ENCODE measurements at regions not wholly inside any gene's neighbourhood (a gene's known extent, or its start where the extent isn't known, plus 50 kb on each side); places are given as distances from the start of the nearest gene placed in this dataset.
A peak's percentile ranks its signal among the peaks of the same experiment; 100 is the strongest.
"Not testable (repeated sequence)": the region's sequence is repeated elsewhere in the genome, so short reads cannot be mapped to it uniquely, and the experiment has no call there.

- DNase-seq, result no peak
These were observed 144.6 kb downstream of the TFAP2C start for GRCh38 chr20:56773749-56774148.

DNA sequence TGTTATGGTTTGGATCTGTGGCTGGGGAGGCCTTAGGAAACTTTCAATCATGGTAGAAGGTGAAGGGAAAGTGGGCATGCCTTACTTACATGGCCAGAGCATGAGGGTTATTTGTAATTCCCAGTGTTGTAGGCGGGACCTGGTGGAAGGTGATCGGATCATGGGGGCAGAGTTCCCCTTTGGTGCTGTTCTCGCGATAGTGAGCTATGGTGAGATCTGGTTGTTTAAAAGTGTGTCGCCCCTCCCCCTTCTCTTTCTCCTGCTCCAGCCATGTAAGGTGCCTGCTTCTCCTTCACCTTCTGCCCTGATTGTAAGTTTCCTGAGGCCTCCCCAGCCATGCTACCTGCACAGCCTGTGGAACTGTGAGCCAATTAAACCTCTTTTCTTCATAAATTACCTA lies 145.8 kb downstream of the TFAP2C start:
- no peak for DNase-seq

DNA sequence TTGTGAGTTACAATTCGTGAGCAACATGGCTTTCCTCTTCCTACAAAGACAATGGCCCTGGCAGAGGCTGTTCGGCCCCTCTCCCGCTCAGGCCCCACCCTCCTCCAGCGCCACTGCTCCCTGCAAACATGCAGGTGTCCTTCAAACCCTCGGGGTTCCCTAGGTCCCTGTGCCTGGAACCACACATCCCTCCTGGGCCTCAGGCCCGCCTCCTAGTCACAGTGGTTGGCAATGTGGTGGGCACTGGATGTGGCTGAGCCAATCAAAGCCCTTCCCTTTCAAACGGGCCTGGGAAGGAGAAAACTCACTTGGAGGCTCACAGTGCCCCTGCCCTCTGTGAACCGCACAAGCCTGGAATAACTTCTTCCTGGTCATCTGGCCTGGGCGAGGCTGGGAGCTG lies 147.2 kb downstream of the TFAP2C start:
- no peak for DNase-seq

GRCh38 chr20:56778765-56779195 lies 149.7 kb downstream of the TFAP2C start:
- no peak for DNase-seq

DNA sequence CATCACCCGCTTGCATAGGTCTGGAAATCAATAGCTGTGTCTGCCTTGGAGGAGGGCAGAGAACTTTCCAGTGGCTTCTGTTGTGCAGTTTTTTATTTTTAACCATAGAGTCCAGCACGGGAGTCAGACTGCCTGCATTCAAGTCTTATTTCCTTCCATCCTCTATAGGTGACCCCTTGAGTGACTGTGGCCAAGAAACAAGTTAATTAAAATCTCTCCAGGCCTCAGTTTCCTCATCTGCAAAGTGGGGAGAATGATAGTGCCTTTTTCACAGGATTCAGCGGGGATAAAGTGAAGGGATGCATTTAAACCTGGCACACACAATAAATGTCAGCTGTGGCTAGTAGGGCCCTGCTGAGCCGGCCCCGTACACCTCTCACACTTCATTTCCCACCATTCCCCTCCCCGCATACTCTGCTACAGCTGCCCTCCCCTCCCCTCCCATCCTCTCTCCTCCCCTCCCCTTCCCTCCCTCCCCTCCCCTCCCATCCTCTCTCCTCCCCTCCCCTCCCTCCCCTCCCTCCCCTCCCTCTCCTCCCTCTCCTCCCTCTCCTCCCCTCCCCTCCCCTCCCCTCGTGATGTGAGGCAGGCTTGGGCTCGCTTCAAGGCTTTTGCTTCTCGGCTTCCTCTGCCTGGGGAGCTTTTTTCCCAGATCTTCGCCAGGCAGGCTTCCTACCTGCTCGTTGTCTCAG lies 150.5 kb downstream of the TFAP2C start:
- DNase-seq, result no peak

DNA sequence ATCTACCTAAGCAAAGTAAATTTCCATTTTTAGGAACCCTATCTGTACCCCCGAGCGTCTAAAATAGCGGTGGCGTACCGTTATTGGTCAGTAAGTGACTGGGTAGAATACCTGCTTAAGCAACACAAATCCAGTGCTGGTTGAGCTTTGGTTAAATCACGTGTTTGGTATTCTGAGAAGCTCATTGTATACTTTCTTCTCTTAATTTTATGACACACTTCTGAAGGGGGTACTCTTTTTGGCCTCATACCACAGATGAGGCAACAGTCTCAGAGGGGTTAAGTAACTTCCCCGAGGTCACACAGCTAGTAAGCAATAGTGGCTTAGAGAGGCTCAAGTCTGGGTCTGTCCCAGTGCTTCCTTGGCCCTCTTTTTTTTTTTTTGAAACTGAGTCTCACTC lies 151.2 kb downstream of the TFAP2C start:
- no peak for DNase-seq

- no peak for DNase-seq
These were observed 152.1 kb downstream of the TFAP2C start for GRCh38 chr20:56781108-56781739.

DNA sequence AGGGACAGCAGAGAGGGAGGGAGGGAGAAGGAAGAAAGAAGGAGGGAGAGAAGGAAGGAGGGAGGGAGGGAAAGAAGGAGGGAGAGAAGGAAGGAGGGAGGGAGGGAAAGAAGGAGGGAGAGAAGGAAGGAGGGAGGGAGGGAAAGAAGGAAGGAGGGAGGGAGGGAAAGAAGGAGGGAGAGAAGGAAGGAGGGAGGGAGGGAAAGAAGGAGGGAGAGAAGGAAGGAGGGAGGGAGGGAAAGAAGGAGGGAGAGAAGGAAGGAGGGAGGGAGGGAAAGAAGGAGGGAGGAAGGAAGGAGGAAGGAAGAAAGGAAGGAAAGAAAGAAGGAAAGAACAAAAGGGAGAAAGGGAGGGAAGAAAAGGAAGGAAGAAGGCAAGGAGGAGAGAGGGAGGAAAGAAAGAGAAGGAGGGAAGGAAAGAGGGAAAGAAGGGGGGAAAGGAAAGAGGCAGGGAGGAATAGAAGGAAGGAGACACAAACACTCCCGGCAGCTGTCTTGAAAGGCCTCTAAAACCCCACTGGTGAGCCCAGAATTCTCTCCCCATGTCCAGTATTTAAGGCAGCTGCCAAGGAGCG lies 153.0 kb downstream of the TFAP2C start:
- not testable (repeated sequence) for DNase-seq

GRCh38 chr20:56782814-56783213 lies 153.7 kb downstream of the TFAP2C start:
- DNase-seq, result not testable (repeated sequence)

DNA sequence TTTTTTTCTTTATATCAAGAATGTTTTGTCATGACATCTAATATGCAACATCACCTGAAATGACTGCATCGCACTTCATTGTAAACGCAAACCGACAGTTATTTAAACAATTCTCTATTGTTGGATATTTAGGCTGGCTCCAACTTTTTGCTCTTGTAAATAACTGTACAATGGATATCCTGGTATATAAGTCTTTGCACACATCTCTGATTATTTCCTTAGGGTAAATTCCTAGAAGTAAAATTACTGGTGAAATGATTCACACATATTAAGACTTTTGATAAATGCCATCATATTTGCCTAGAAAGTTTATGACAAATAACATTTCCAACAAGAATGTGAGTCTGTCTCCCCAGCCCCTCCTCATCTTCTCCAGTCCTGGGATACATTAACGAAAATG lies 154.7 kb downstream of the TFAP2C start:
- DNase-seq, result no peak

DNA sequence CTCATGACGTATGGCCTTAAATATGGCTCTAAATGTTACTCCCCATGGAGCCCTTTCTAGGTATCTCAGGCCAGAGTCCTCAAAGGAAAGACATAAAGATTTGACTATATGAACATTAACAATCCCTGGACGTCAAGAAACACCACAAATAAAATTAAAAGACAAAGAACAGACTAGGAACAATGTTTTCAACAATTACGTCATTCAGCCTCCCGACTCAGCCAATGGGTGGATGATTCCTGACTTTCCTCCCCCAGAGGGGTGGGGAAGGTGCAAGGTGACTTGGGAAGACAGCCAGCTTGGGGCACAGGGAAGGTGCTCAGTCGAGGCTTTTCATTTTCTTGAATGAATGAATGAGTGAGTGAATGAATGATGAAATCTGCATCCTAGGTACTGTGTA lies 157.4 kb downstream of the TFAP2C start:
- no peak for DNase-seq

- no peak for DNase-seq
These were observed 159.1 kb downstream of the TFAP2C start for GRCh38 chr20:56788041-56788670.

- no peak for DNase-seq
These were observed 159.8 kb downstream of the TFAP2C start for GRCh38 chr20:56788671-56789610.

DNA sequence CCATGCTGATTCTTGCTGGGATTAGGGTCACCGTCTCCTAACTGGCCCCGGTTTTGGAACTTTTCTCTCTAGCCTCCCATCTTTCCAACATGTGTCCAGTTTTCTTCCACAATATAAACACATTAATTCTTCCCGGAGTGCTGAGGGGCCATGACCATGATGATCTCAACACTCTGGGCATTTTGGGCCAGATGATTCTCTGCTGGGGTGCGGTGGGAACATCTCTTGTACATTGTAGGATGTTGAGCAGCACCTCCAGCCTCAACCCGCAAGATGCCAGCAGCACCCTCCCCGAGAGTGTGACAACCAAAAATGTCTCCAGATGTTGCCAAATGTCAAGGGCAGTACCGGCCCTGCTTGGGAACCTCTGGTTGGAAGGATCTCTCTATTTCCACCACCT lies 164.8 kb downstream of the TFAP2C start:
- no peak for DNase-seq

GRCh38 chr20:56795492-56795891 lies 166.4 kb downstream of the TFAP2C start:
- no peak for DNase-seq

DNA sequence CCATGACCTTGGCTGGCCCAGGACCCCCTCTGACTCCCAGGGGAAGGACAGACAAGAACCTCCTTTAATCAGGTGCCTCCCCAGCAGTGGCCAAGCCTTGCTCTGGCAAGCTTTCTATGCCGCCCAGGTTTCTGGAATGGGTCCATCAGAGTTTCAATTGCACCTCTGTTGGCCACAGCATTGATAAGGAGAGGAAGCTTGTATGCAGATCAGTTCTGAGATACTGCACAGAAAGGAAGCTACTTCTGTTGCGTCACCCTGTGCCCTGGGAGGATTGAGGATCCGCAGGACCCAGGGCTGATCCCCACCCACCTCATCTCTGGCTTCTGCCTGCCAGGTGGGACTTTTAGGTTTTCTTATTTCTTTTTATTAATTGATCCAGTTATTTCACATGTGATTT lies 167.2 kb downstream of the TFAP2C start:
- DNase-seq, result peak; percentile 24

GRCh38 chr20:56797023-56797422 lies 167.9 kb downstream of the TFAP2C start:
- DNase-seq, result no peak

DNA sequence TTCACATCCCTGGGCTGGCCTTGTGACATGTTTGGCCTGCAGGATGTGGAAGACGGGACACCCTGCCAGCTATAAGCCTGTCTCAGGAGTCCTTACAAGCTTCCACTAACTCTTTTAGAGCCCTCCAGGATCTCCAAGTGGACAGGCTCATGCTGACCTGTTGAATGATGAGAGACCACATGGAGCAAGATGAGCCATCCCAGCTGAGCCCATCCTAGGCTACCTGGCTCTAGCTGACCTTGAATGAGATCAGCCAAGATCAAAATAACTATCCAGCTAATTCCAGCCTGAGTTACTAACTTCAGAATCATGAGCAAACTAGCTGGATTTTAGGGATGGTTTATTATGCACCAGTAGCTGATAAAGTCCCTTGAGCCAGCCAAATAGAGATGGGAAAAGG lies 169.5 kb downstream of the TFAP2C start:
- DNase-seq, result no peak

- DNase-seq, result no peak
These were observed 170.1 kb downstream of the TFAP2C start for GRCh38 chr20:56799187-56799586.

GRCh38 chr20:56800088-56800487 lies 171.0 kb downstream of the TFAP2C start:
- no peak for DNase-seq

- DNase-seq, result no peak
These were observed 173.1 kb downstream of the TFAP2C start for GRCh38 chr20:56801971-56802755.

DNA sequence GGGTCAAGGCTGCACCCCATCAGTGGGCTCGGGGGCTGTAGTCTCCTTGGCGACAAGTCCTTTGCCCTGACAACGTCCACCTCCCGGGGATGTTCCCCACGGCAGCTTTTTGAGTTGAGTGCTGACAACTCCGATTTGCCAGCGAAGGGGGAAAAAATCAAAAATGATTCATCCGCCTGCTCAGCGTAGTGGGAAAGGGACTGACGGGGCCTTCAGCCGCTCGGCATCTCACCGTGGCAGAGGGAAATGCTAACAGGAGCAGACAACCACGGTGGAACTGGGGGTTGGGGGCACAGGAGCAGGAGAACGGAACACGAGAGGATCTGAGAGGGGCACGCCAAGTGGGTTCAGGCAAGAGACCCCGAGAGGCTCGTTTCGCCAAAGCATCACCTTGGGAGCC lies 173.7 kb downstream of the TFAP2C start:
- DNase-seq, result no peak

Measured in GF-D8 (cell line).